ENCODE measurements at regions not wholly inside any gene's neighbourhood (a gene's known extent, or its start where the extent isn't known, plus 50 kb on each side); places are given as distances from the start of the nearest gene placed in this dataset.

DNA sequence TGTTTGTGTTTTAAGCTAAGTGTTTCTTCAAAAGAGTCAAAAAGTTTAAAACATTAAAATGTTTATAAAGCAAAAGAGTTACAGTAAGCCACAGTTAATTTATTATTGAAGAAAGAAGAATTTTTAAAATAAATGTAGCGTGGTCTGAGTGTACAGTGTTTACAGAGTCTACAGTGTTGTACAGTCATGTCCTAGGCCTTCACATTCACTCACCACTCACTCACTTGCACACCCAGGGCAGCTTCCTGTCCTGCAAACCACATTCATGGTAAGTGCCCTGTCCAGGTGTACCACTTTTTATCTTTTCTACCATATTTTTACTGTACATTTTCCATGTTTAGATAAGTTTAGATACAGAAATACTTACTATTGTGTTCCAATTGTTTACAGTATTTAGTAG, 239.7 kb upstream of the AGA start:
- Histone ChIP-seq H4K20me1 (ENCODE audit: insufficient read depth) (no peaks in the 10 kb centered on the region), H3K4me1 (ENCODE audit: control insufficient read depth in 1 of 2, insufficient read depth in 2 of 2, low read length in 2 of 2) (no peaks in the 10 kb centered on the region), H3K79me2 (ENCODE audit: insufficient read depth, low read length) (no peaks in the 10 kb centered on the region), H2AFZ (ENCODE audit: low read depth, low read length, poor library complexity, severe bottlenecking) (no peak overlapping the region), H3K36me3 (ENCODE audit: control insufficient read depth in 1 of 2, insufficient read depth in 2 of 2, low read length in 2 of 2) (no peaks in the 10 kb centered on the region), H3K4me3 (replicated peaks in 1 of 2; ENCODE audit: low read depth in 1 of 2, low read length in 2 of 2) (no peak overlapping the region), H3K9me2 (ENCODE audit: insufficient read depth) (0 out of 2 replicates have a peak, but pooled peaks cover 5% of the 10 kb centered on the region), H3K9me3 (ENCODE audit: control insufficient read depth in 1 of 2, insufficient read depth in 1 of 2, low read depth in 1 of 2, low read length in 2 of 2) (no peaks in the 10 kb centered on the region), H3K27ac (ENCODE audit: low read depth, low read length) (no peak overlapping the region), H3K4me2 (ENCODE audit: low read length) (no peak overlapping the region), H3K9ac (ENCODE audit: low read length) (no peak overlapping the region), H3K27me3 (ENCODE audit: insufficient read depth, low read length) (no peaks in the 10 kb centered on the region)
- DNase-seq (ENCODE audit: low read depth, low spot score) (no peak), ATAC-seq (no peak)
- TF ChIP-seq ATF3 (IDR thresholded peaks at IDR 0.05), result no peak
- TF ChIP-seq EGR1 (IDR thresholded peaks at IDR 0.05; ENCODE audit: low read depth), result no peak
- no peak for TF ChIP-seq EZH2 (IDR thresholded peaks at IDR 0.05)
- no peak for TF ChIP-seq SIN3A (IDR thresholded peaks at IDR 0.05; ENCODE audit: low read depth)
- no peak for TF ChIP-seq CBX3 (IDR thresholded peaks at IDR 0.05; ENCODE audit: low read depth)
- TF ChIP-seq CEBPB (IDR thresholded peaks at IDR 0.05; ENCODE audit: low read depth), result no peak
- TF ChIP-seq JUND (IDR thresholded peaks at IDR 0.05), result no peak
- no peak for TF ChIP-seq ZNF274 (IDR thresholded peaks at IDR 0.05; ENCODE audit: low read depth, low read length)
- TF ChIP-seq ZBTB33 (IDR thresholded peaks at IDR 0.05; ENCODE audit: extremely low read depth, insufficient replicate concordance, low read length), result no peak
- no peak for TF ChIP-seq YY1 (IDR thresholded peaks at IDR 0.05; ENCODE audit: extremely low read depth, insufficient replicate concordance, low read depth, low read length)
- no peak for TF ChIP-seq RAD21 (IDR thresholded peaks at IDR 0.05; ENCODE audit: low read depth)
- TF ChIP-seq FOSL1 (IDR thresholded peaks at IDR 0.05; ENCODE audit: low read depth), result no peak
- no peak for TF ChIP-seq SP1 (IDR thresholded peaks at IDR 0.05; ENCODE audit: low read depth)
- intact Hi-C loops (cut with micrococcal nuclease), result no loop called here
- ChIA-PET RAD21 (ENCODE audit: low non-redundant PET in 1 of 2, low total read pairs in 2 of 2, uncharacterized antibody in 2 of 2, unreplicated experiment in 2 of 2) (no interaction called here), POLR2A (no interaction called here), CTCF (no interaction called here)
- no TSS peak for BruUV-seq (replicated peaks)

All from HCT116 (cell line).